GM23338 (cell line): ENCODE measurements at regions not wholly inside any gene's neighbourhood (a gene's known extent, or its start where the extent isn't known, plus 50 kb on each side); places are given as distances from the start of the nearest gene placed in this dataset.
"Not testable (repeated sequence)": the region's sequence is repeated elsewhere in the genome, so short reads cannot be mapped to it uniquely, and the experiment has no call there.

Experiments used
- STAT1 ChIP-seq: IDR thresholded peaks from one replicate; pipeline ENCODE4 v1.6.1; 2016; ENCODE audit warnings: antibody characterized with exemption; ENCODE audit not compliant: unreplicated experiment
- TF ChIP-seq, protein P1 (sequence below), 2 experiments: fragments of 200-600 bp in 1 of 2; sonication (generic) in 1 of 2; conservative IDR thresholded peaks; 2 replicates each; pipeline versions ENCODE4 v1.5.1 to v1.6.1; 2016 to 2017; ENCODE audit warnings: antibody characterized with exemption in 2 of 2, low read depth in 2 of 2, mild to moderate bottlenecking in 2 of 2, moderate library complexity in 1 of 2

GRCh38 chr12:131658605-131659004, 52.3 kb upstream of the SFSWAP start:
- TF ChIP-seq, protein P1, sequence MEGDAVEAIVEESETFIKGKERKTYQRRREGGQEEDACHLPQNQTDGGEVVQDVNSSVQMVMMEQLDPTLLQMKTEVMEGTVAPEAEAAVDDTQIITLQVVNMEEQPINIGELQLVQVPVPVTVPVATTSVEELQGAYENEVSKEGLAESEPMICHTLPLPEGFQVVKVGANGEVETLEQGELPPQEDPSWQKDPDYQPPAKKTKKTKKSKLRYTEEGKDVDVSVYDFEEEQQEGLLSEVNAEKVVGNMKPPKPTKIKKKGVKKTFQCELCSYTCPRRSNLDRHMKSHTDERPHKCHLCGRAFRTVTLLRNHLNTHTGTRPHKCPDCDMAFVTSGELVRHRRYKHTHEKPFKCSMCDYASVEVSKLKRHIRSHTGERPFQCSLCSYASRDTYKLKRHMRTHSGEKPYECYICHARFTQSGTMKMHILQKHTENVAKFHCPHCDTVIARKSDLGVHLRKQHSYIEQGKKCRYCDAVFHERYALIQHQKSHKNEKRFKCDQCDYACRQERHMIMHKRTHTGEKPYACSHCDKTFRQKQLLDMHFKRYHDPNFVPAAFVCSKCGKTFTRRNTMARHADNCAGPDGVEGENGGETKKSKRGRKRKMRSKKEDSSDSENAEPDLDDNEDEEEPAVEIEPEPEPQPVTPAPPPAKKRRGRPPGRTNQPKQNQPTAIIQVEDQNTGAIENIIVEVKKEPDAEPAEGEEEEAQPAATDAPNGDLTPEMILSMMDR (conservative IDR thresholded peaks at IDR 0.05; ENCODE audit: low read depth in 2 of 2) = not testable (repeated sequence)
- not testable (repeated sequence) for TF ChIP-seq STAT1
